ENCODE measurements at regions not wholly inside any gene's neighbourhood (a gene's known extent, or its start where the extent isn't known, plus 50 kb on each side); places are given as distances from the start of the nearest gene placed in this dataset.

- Mint-ChIP-seq H3K4me1 (ENCODE audit: low read depth) (no peaks in the 10 kb centered on the region), H3K9me3 (ENCODE audit: low read depth) (no peaks in the 10 kb centered on the region), H3K27me3 (ENCODE audit: low read depth) (peaks cover 14% of the 10 kb centered on the region), H3K4me3 (ENCODE audit: unreplicated experiment) (no peak overlapping the region), H3K27ac (ENCODE audit: unreplicated experiment) (no peak overlapping the region), H3K36me3 (ENCODE audit: low read depth) (no peaks in the 10 kb centered on the region)
- DNase-seq (ENCODE audit: low spot score) = no peak
- TF ChIP-seq, protein P1, sequence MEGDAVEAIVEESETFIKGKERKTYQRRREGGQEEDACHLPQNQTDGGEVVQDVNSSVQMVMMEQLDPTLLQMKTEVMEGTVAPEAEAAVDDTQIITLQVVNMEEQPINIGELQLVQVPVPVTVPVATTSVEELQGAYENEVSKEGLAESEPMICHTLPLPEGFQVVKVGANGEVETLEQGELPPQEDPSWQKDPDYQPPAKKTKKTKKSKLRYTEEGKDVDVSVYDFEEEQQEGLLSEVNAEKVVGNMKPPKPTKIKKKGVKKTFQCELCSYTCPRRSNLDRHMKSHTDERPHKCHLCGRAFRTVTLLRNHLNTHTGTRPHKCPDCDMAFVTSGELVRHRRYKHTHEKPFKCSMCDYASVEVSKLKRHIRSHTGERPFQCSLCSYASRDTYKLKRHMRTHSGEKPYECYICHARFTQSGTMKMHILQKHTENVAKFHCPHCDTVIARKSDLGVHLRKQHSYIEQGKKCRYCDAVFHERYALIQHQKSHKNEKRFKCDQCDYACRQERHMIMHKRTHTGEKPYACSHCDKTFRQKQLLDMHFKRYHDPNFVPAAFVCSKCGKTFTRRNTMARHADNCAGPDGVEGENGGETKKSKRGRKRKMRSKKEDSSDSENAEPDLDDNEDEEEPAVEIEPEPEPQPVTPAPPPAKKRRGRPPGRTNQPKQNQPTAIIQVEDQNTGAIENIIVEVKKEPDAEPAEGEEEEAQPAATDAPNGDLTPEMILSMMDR (IDR thresholded peaks at IDR 0.05) = no peak
Observed at GRCh38 chr9:7245976-7246580, 488.3 kb downstream of the KDM4C start.

- Mint-ChIP-seq H3K27me3 (ENCODE audit: low read depth) (peaks cover 14% of the 10 kb centered on the region), H3K4me3 (ENCODE audit: unreplicated experiment) (no peak overlapping the region), H3K27ac (ENCODE audit: unreplicated experiment) (no peak overlapping the region), H3K36me3 (ENCODE audit: low read depth) (no peaks in the 10 kb centered on the region), H3K9me3 (ENCODE audit: low read depth) (peaks cover 8% of the 10 kb centered on the region), H3K4me1 (ENCODE audit: low read depth) (no peaks in the 10 kb centered on the region)
- no peak for DNase-seq (ENCODE audit: low spot score)
- TF ChIP-seq, protein P1 (IDR thresholded peaks at IDR 0.05) = no peak
Observed at GRCh38 chr9:7243838-7244237, 486.1 kb downstream of the KDM4C start.

DNA sequence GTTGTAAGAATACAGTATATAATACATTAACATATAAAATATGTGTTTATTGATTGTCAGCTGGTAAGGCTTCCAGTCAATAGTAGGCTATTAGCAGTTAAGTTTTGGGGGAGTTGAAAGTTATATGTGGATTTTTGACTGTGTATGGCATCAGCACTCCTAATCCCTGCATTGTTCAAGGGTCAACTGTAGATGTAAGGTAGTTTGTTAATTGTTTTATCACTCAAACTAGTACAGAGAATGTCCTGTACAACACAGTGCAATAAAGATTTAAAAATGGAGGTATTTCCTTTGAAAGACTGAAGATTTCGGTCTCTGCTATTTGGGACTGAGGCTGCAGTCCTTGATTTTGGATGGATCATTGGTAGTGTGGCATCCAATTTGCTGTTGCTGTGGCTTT, 484.4 kb downstream of the KDM4C start:
- Mint-ChIP-seq H3K27ac (ENCODE audit: unreplicated experiment) (no peak overlapping the region), H3K4me3 (ENCODE audit: unreplicated experiment) (no peak overlapping the region), H3K36me3 (ENCODE audit: low read depth) (no peaks in the 10 kb centered on the region), H3K4me1 (ENCODE audit: low read depth) (no peaks in the 10 kb centered on the region), H3K27me3 (ENCODE audit: low read depth) (peaks cover 14% of the 10 kb centered on the region), H3K9me3 (ENCODE audit: low read depth) (peaks cover 8% of the 10 kb centered on the region)
- no peak for DNase-seq (ENCODE audit: low spot score)
- TF ChIP-seq, protein P1 (IDR thresholded peaks at IDR 0.05) = no peak

GRCh38 chr9:7241694-7242093, 483.9 kb downstream of the KDM4C start:
- peaks cover 8% of the 10 kb centered on the region for H3K9me3 Mint-ChIP-seq (ENCODE audit: low read depth)
- TF ChIP-seq, protein P1 (IDR thresholded peaks at IDR 0.05) = no peak
- H3K27ac Mint-ChIP-seq (ENCODE audit: unreplicated experiment) = no peak overlapping the region
- no peak for DNase-seq (ENCODE audit: low spot score)
- H3K4me1 Mint-ChIP-seq (ENCODE audit: low read depth) = no peaks in the 10 kb centered on the region
- no peaks in the 10 kb centered on the region for H3K36me3 Mint-ChIP-seq (ENCODE audit: low read depth)
- no peak overlapping the region for H3K4me3 Mint-ChIP-seq (ENCODE audit: unreplicated experiment)
- peaks cover 14% of the 10 kb centered on the region for H3K27me3 Mint-ChIP-seq (ENCODE audit: low read depth)

- no peak for DNase-seq (ENCODE audit: low spot score)
- peaks cover 9% of the 10 kb centered on the region for H3K27me3 Mint-ChIP-seq (ENCODE audit: low read depth)
- no peak overlapping the region for H3K4me3 Mint-ChIP-seq (ENCODE audit: unreplicated experiment)
- H3K36me3 Mint-ChIP-seq (ENCODE audit: low read depth) = no peaks in the 10 kb centered on the region
- no peaks in the 10 kb centered on the region for H3K4me1 Mint-ChIP-seq (ENCODE audit: low read depth)
- peaks cover 8% of the 10 kb centered on the region for H3K9me3 Mint-ChIP-seq (ENCODE audit: low read depth)
- TF ChIP-seq, protein P1 (IDR thresholded peaks at IDR 0.05) = no peak
- no peak overlapping the region for H3K27ac Mint-ChIP-seq (ENCODE audit: unreplicated experiment)
Observed at GRCh38 chr9:7240569-7241311, 483.0 kb downstream of the KDM4C start.
